ENCODE measurements at regions not wholly inside any gene's neighbourhood (a gene's known extent, or its start where the extent isn't known, plus 50 kb on each side); places are given as distances from the start of the nearest gene placed in this dataset.

- H3K4me1 ChIP-seq (replicated peaks in 1 of 4; ENCODE audit: control insufficient read depth in 3 of 4, insufficient read depth in 4 of 4, low read length in 3 of 4) = 0 out of 7 replicates have a peak, but pooled peaks cover 0 to 2% (median 0%) of the 10 kb centered on the region in 4 experiments
- no peak overlapping the region for H4K8ac ChIP-seq (ENCODE audit: extremely low read depth, insufficient read depth, low read length)
- no peaks in the 10 kb centered on the region for H3K27me3 ChIP-seq (replicated peaks in 1 of 4; ENCODE audit: control insufficient read depth in 3 of 4, extremely low read depth in 1 of 4, insufficient read depth in 3 of 4, low read length in 3 of 4)
- peak in 1 of 2 experiments; percentile 78 for TF ChIP-seq RAD21 (IDR thresholded peaks at IDR 0.05 in 1 of 2, conservative IDR thresholded peaks at IDR 0.05 in 1 of 2; ENCODE audit: low read depth in 2 of 2, low read length in 2 of 2)
- no peak for TF ChIP-seq BACH1 (IDR thresholded peaks at IDR 0.05; ENCODE audit: low read length)
- peak in 2 of 3 experiments; percentile 29 to 32; a peak in 2 of 4 replicates for TF ChIP-seq CTCF (IDR thresholded peaks at IDR 0.05; ENCODE audit: control extremely low read depth in 1 of 3, insufficient read depth in 1 of 3, low read depth in 1 of 3, low read length in 3 of 3)
- TF ChIP-seq ATF2 (IDR thresholded peaks at IDR 0.05; ENCODE audit: low read length) = no peak
- TF ChIP-seq EP300 (IDR thresholded peaks at IDR 0.05; ENCODE audit: borderline replicate concordance in 1 of 2, low read depth in 2 of 2, low read length in 2 of 2) = no peak
- TF ChIP-seq JUND (IDR thresholded peaks at IDR 0.05; ENCODE audit: low read length) = no peak
- TF ChIP-seq SUZ12 (IDR thresholded peaks at IDR 0.05; ENCODE audit: low read length) = no peak
- TF ChIP-seq CTBP2 (IDR thresholded peaks at IDR 0.05; ENCODE audit: borderline replicate concordance, insufficient read depth, insufficient read length, low read length) = no peak
- no peak overlapping the region for H3K18ac ChIP-seq (ENCODE audit: extremely low read depth, low read length)
- POLR2A ChIA-PET (ENCODE audit: partially characterized antibody) = no interaction called here
- no peak overlapping the region for H3K27ac ChIP-seq (ENCODE audit: low read depth, low read length)
- no peak overlapping the region for H3K23ac ChIP-seq (ENCODE audit: insufficient read length)
- H3K79me2 ChIP-seq (ENCODE audit: control insufficient read depth in 1 of 2, insufficient read depth in 2 of 2, low read length in 2 of 2) = no peaks in the 10 kb centered on the region
- no peak overlapping the region for H2BK120ac ChIP-seq (replicated peaks; ENCODE audit: low read depth, low read length)
- no peaks in the 10 kb centered on the region for H3K23me2 ChIP-seq (ENCODE audit: low read depth, low read length)
- no peaks in the 10 kb centered on the region for H3K79me1 ChIP-seq (ENCODE audit: low read depth, low read length)
- no peak overlapping the region for H4K5ac ChIP-seq (ENCODE audit: insufficient read length, low read depth, low read length)
- no peak overlapping the region for H3K9ac ChIP-seq (replicated peaks in 1 of 4; ENCODE audit: extremely low read depth in 1 of 4, low read depth in 3 of 4, low read length in 3 of 4)
- no peaks in the 10 kb centered on the region for H3K9me3 ChIP-seq (ENCODE audit: insufficient read depth in 2 of 2, low read depth in 1 of 2, low read length in 1 of 2)
- H2BK5ac ChIP-seq (ENCODE audit: low read depth, low read length) = no peak overlapping the region
- no peak overlapping the region for H2BK12ac ChIP-seq (ENCODE audit: low read depth, low read length)
- H2BK15ac ChIP-seq (ENCODE audit: low read length) = no peak overlapping the region
- no peak overlapping the region for H3K4me2 ChIP-seq (ENCODE audit: insufficient read depth in 1 of 2, low read depth in 2 of 2, low read length in 2 of 2)
- FAIRE-seq (no peak), DNase-seq (ENCODE audit: low read depth in 1 of 2, low spot score in 2 of 2) (peak in 1 of 2 experiments; percentile 67)
- no peaks in the 10 kb centered on the region for H4K20me1 ChIP-seq (replicated peaks in 1 of 2; ENCODE audit: control insufficient read depth in 1 of 2, insufficient read depth in 2 of 2, low read length in 2 of 2)
- WGBS, 2 experiments (ENCODE audit: extremely low coverage in 1 of 2, insufficient coverage in 1 of 2, insufficient read length in 1 of 2, insufficient replicate concordance in 2 of 2, low coverage in 1 of 2, low lambda C conversion rate in 2 of 2, missing lambda C conversion rate in 1 of 2) = 34% methylated on average over 7 of the region's 7 CpGs; no CpG with 5 or more reads in 1 of the 2 experiments
- no peak overlapping the region for H3K56ac ChIP-seq (replicated peaks; ENCODE audit: insufficient read length, low read depth, low read length)
- no peak overlapping the region for H2AFZ ChIP-seq (ENCODE audit: low read length)
- no peak overlapping the region for H3K14ac ChIP-seq (ENCODE audit: insufficient read length)
- no peak overlapping the region for H4K91ac ChIP-seq (replicated peaks; ENCODE audit: insufficient read length, low read length)
- no peaks in the 10 kb centered on the region for H3K36me3 ChIP-seq (ENCODE audit: control insufficient read depth in 2 of 4, insufficient read depth in 4 of 4, low read length in 3 of 4)
- no peak overlapping the region for H3K4ac ChIP-seq (replicated peaks; ENCODE audit: insufficient read length, low read depth, low read length)
- H2BK20ac ChIP-seq (ENCODE audit: low read length) = no peak overlapping the region
- H2AK5ac ChIP-seq (ENCODE audit: low read depth, low read length) = no peak overlapping the region
- no peak overlapping the region for H3K4me3 ChIP-seq (ENCODE audit: extremely low read depth in 1 of 4, insufficient read depth in 2 of 4, low read depth in 3 of 4, low read length in 4 of 4)
- CTCF ChIA-PET (ENCODE audit: partially characterized antibody) = interaction anchor here (0.9 to 2.0 kb wide), 2 partner anchors 26 to 1427 kb away, joined by 3 to 6 read pairs; no protein-coding TSS in a partner anchor
Observed at GRCh38 chr1:192445839-192446489, 129.2 kb downstream of the RGS21 start.

Measured in H1 (cell line).